GM13977 (cell line): ENCODE measurements at regions not wholly inside any gene's neighbourhood (a gene's known extent, or its start where the extent isn't known, plus 50 kb on each side); places are given as distances from the start of the nearest gene placed in this dataset.

Experiments
- DNase-seq: peaks from one replicate; pipeline ENCODE4 v3.0.0; 2012; ENCODE audit warnings: low spot score
- in situ Hi-C: fragments of 300-500 bp; cut with MboI; formaldehyde crosslinking; loops from one replicate; pipeline ENCODE4 v1.12.0; 2022; ENCODE audit warnings: low sequenced_read_pairs, low pct_unique_long_range_greater_than_20kb, mixed read lengths, inconsistent platforms; ENCODE audit not compliant: unreplicated experiment
- TF ChIP-seq, protein P1 (sequence below): IDR thresholded peaks from 2 replicates; pipeline ENCODE4 v1.5.1; 2012; ENCODE audit warnings: mild to moderate bottlenecking, control low read depth; ENCODE audit not compliant: insufficient read depth; ENCODE audit errors: extremely low read depth, missing control alignments

DNA sequence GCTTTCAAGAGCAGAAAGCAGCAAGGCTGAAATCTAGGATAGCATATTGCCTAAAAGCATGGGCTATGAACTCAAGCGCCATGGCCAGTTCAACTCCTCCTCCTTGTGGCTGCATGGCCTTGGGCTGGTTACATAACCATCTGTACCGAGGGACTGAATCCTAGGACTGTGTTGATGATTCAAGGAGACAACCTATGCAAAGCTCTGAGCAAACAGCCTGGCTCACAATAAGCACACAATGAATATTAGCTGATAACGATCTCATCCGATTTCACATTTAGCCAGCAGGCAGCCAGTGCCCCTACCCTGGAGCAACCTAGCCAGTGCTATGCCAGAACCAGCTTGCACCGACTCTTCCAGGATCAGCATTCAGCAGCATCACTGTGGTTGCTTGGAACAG, 698.4 kb downstream of the TBC1D22A start:
- in situ Hi-C loops, result no loop called here
- DNase-seq, result no peak
- TF ChIP-seq, protein P1, sequence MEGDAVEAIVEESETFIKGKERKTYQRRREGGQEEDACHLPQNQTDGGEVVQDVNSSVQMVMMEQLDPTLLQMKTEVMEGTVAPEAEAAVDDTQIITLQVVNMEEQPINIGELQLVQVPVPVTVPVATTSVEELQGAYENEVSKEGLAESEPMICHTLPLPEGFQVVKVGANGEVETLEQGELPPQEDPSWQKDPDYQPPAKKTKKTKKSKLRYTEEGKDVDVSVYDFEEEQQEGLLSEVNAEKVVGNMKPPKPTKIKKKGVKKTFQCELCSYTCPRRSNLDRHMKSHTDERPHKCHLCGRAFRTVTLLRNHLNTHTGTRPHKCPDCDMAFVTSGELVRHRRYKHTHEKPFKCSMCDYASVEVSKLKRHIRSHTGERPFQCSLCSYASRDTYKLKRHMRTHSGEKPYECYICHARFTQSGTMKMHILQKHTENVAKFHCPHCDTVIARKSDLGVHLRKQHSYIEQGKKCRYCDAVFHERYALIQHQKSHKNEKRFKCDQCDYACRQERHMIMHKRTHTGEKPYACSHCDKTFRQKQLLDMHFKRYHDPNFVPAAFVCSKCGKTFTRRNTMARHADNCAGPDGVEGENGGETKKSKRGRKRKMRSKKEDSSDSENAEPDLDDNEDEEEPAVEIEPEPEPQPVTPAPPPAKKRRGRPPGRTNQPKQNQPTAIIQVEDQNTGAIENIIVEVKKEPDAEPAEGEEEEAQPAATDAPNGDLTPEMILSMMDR, result no peak

DNA sequence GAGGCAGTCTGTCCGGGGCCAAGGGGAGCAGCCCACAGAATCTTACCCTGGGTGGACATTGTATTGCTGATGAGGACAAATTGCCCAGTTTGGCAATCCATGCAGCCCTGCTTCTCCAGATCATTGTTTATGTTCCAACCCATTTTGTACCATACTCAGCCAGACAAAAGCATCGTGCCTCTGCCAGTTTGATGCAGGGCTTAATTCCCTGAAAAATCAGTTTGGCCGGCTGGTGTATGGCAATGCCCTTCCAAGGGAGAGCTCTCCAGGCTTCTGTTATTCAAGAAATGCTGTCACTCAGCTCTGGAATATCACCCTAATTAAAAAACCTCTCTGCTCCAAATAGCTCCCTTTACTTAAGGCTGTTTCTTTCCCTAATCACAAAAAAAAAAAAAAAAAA, 697.7 kb downstream of the TBC1D22A start:
- TF ChIP-seq, protein P1, result no peak
- DNase-seq, result no peak
- in situ Hi-C loops, result no loop called here

DNA sequence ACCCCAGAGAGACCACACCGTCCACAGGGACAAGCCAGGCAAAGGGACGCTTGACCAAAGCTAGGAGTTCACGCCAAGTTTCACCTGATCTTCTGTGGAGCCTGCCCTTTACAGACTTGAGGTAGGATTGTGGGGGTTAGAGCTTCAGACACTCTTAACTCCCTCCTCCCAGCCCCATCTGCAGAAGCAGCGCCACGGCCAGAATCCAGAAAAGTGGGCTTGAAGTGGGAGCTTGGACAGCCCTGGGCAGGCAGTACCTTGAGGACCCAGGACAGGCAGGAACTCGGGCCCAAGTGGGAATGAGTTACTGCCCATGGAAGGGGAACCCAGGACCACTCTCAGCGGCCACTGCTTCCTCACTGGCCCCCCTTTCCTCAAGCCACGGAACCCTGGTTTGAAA, 695.9 kb downstream of the TBC1D22A start:
- TF ChIP-seq, protein P1, result no peak
- DNase-seq, result no peak
- in situ Hi-C loops, result no loop called here

DNA sequence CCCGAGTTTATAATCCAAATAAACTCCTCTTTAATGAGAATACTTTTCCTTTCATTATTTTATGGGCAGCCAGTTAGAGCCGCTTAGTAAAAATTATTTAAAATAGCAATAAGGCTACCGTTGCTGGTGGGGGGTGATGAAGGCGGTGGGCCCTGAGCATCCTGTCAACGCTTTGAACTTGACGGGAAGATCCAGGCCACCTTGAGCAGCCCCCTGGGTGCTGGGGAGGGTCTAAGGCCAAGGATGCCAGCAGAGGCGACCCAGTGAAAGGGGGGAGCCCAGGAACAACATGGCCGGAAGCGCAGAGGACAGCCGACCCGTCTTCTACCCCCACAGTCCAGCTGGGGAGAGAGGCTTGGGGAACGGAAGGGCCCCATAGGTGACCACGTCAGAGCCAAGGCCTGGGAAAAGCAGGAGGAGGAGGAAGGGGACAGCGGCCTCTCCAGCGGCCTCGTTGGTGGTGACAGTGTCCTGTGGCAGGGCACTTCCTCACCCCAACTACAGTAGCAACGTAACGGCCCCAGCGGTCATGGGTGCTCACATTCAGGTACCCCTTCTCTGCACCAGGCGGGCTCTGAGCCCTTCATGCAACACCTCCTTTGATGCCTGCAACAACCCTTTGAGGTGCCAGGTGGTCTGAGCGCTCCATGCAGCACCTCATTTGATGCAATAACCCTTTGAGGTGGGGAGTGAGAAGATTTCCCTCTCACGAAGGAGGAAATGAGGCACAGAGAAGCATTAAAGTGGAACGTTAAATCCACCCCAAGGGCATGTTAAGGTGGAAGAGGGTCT, 695.3 kb downstream of the TBC1D22A start:
- in situ Hi-C loops, result no loop called here
- DNase-seq, result no peak
- TF ChIP-seq, protein P1, result no peak

DNA sequence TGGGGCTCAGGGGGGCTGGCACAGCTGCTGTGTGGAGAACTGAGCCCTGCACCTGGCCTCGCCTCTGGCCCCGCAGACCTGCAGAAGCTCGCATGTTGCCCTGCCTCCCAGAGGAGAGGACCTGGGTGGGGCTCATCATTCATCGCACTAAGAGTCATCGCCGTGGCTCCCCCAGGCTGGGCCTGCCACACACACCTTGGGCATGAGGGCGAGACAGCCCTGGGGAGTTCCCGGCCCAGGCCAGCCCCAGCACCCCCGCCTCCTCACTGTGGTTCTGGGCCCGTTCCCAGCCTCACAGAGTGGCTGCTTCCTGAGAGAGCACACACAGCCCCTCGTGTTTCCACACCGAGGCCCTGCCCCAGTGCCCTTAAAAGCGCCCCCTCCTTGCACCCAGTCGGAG, 694.6 kb downstream of the TBC1D22A start:
- in situ Hi-C loops, result no loop called here
- TF ChIP-seq, protein P1, result no peak

DNA sequence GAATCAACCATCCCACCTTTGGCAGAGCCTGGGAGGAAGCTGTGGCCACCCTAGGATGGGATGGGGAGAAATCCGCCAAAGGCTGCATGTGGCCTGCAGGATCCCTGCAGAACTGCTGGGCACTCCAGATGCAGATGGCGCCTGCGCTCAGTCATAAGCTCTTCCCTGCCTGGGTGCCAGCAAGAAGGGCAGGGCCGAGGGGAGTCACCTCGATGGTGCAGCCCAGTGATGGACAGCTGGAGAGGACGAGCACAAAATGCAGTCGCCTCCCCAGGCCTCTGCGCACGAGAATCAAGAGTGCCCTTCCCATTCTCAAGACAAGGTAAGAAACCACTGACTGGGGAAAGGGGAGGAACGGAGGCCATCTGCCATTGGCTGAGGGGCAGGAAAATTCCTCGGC, 693.6 kb downstream of the TBC1D22A start:
- in situ Hi-C loops, result no loop called here
- DNase-seq, result no peak
- TF ChIP-seq, protein P1, result no peak

More for the DNA sequence above, 694.6 kb downstream of the TBC1D22A start:
- DNase-seq, result no peak
